Thyroid gland (tissue), 4 donors: ENCODE measurements at regions not wholly inside any gene's neighbourhood (a gene's known extent, or its start where the extent isn't known, plus 50 kb on each side); places are given as distances from the start of the nearest gene placed in this dataset.
"Not testable (repeated sequence)": the region's sequence is repeated elsewhere in the genome, so short reads cannot be mapped to it uniquely, and the experiment has no call there.

Experiments used
- CTCF ChIP-seq, 6 experiments: fragments of 200-600 bp in 3 of 6; fragments of 450-650 bp in 3 of 6; sonication (generic) in 3 of 6; IDR thresholded peaks; one replicate each; pipeline ENCODE4 v1.5.1; 2016 to 2019; ENCODE audit warnings: antibody characterized with exemption in 6 of 6, mild to moderate bottlenecking in 2 of 6, inconsistent platforms in 1 of 6, moderate library complexity in 1 of 6
- POLR2A ChIP-seq, 2 donors: fragments of 450-650 bp; IDR thresholded peaks; one replicate each; pipeline ENCODE4 v1.6.1; 2017; ENCODE audit warnings: antibody characterized with exemption in 2 of 2, mild to moderate bottlenecking in 2 of 2, moderate library complexity in 1 of 2

- not testable (repeated sequence) for TF ChIP-seq CTCF, POLR2A (IDR thresholded peaks at IDR 0.05)
Observed at GRCh38 chr2:23056846-23057245, 328.1 kb upstream of the KLHL29 start.
